ENCODE measurements at regions not wholly inside any gene's neighbourhood (a gene's known extent, or its start where the extent isn't known, plus 50 kb on each side); places are given as distances from the start of the nearest gene placed in this dataset.

- Histone ChIP-seq H3K4me1 (ENCODE audit: control insufficient read depth, insufficient read depth, low read length) (no peaks in the 10 kb centered on the region; the same call in 1 of the 2 replicates), H3K27ac (ENCODE audit: low read length) (no peak overlapping the region), H3K9me3 (ENCODE audit: control insufficient read depth, insufficient read depth, low read depth, low read length) (no peaks in the 10 kb centered on the region), H3K4me3 (ENCODE audit: low read depth in 2 of 2, low read length in 2 of 2) (no peak overlapping the region), H3K27me3 (ENCODE audit: control insufficient read depth, insufficient read depth, low read length) (no peaks in the 10 kb centered on the region), H3K36me3 (ENCODE audit: control insufficient read depth, insufficient read depth, low read length) (no peaks in the 10 kb centered on the region)
- ChIA-PET POLR2A (no interaction called here), CTCF (no interaction called here)
- no peak for TF ChIP-seq TCF7L2 (IDR thresholded peaks at IDR 0.05; ENCODE audit: low read depth, low read length)
- TF ChIP-seq CTCF (IDR thresholded peaks at IDR 0.05): no peak
- TF ChIP-seq POLR2AphosphoS5 (IDR thresholded peaks at IDR 0.05; ENCODE audit: low read depth, low read length): no peak
- no peak for TF ChIP-seq REST (IDR thresholded peaks at IDR 0.05; ENCODE audit: insufficient read depth in 1 of 2, low read depth in 2 of 2, low read length in 1 of 2)
- no peak for TF ChIP-seq SIN3A (IDR thresholded peaks at IDR 0.05; ENCODE audit: borderline replicate concordance, insufficient read depth, low read depth, low read length)
- DNase-seq (ENCODE audit: low read depth, low spot score) (no peak), ATAC-seq (no peak)
- BruUV-seq (replicated peaks): no TSS peak
- intact Hi-C loops (cut with micrococcal nuclease; ENCODE audit: unreplicated experiment) (no loop called here), in situ Hi-C loops (cut with HindIII; ENCODE audit: low pct_unique_long_range_greater_than_20kb, low sequenced_read_pairs) (no loop called here)
These were observed 123.5 kb upstream of the ZFHX3 start for GRCh38 chr16:73171380-73171779.

- ATAC-seq (no peak), DNase-seq (ENCODE audit: low read depth, low spot score) (no peak)
- Histone ChIP-seq H3K4me1 (ENCODE audit: control insufficient read depth, insufficient read depth, low read length) (no peaks in the 10 kb centered on the region; the same call in 1 of the 2 replicates), H3K9me3 (ENCODE audit: control insufficient read depth, insufficient read depth, low read depth, low read length) (no peaks in the 10 kb centered on the region), H3K27me3 (ENCODE audit: control insufficient read depth, insufficient read depth, low read length) (no peaks in the 10 kb centered on the region), H3K36me3 (ENCODE audit: control insufficient read depth, insufficient read depth, low read length) (no peaks in the 10 kb centered on the region), H3K27ac (ENCODE audit: low read length) (no peak overlapping the region), H3K4me3 (ENCODE audit: low read depth in 2 of 2, low read length in 2 of 2) (no peak overlapping the region)
- intact Hi-C loops (cut with micrococcal nuclease; ENCODE audit: unreplicated experiment) (no loop called here), in situ Hi-C loops (cut with HindIII; ENCODE audit: low pct_unique_long_range_greater_than_20kb, low sequenced_read_pairs) (no loop called here)
- ChIA-PET CTCF (no interaction called here), POLR2A (no interaction called here)
- BruUV-seq (replicated peaks): no TSS peak
- TF ChIP-seq POLR2AphosphoS5 (IDR thresholded peaks at IDR 0.05; ENCODE audit: low read depth, low read length): no peak
- TF ChIP-seq REST (IDR thresholded peaks at IDR 0.05; ENCODE audit: insufficient read depth in 1 of 2, low read depth in 2 of 2, low read length in 1 of 2): no peak
- no peak for TF ChIP-seq CTCF (IDR thresholded peaks at IDR 0.05)
- TF ChIP-seq TCF7L2 (IDR thresholded peaks at IDR 0.05; ENCODE audit: low read depth, low read length): no peak
- no peak for TF ChIP-seq SIN3A (IDR thresholded peaks at IDR 0.05; ENCODE audit: borderline replicate concordance, insufficient read depth, low read depth, low read length)
These were observed 122.7 kb upstream of the ZFHX3 start for GRCh38 chr16:73170612-73171038.

All from Panc1 (cell line).